ENCODE measurements at regions not wholly inside any gene's neighbourhood (a gene's known extent, or its start where the extent isn't known, plus 50 kb on each side); places are given as distances from the start of the nearest gene placed in this dataset.

- TF ChIP-seq EP300 (IDR thresholded peaks at IDR 0.05) (no peak), POLR2A (IDR thresholded peaks at IDR 0.05) (no peak), POLR2AphosphoS5 (IDR thresholded peaks at IDR 0.05) (no peak)
- TF ChIP-seq, protein P1, sequence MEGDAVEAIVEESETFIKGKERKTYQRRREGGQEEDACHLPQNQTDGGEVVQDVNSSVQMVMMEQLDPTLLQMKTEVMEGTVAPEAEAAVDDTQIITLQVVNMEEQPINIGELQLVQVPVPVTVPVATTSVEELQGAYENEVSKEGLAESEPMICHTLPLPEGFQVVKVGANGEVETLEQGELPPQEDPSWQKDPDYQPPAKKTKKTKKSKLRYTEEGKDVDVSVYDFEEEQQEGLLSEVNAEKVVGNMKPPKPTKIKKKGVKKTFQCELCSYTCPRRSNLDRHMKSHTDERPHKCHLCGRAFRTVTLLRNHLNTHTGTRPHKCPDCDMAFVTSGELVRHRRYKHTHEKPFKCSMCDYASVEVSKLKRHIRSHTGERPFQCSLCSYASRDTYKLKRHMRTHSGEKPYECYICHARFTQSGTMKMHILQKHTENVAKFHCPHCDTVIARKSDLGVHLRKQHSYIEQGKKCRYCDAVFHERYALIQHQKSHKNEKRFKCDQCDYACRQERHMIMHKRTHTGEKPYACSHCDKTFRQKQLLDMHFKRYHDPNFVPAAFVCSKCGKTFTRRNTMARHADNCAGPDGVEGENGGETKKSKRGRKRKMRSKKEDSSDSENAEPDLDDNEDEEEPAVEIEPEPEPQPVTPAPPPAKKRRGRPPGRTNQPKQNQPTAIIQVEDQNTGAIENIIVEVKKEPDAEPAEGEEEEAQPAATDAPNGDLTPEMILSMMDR (IDR thresholded peaks at IDR 0.05): no peak
- Histone ChIP-seq H3K9me3 (no peaks in the 10 kb centered on the region), H3K36me3 (no peaks in the 10 kb centered on the region), H3K27ac (no peak overlapping the region), H3K27me3 (no peaks in the 10 kb centered on the region), H3K4me3 (no peak overlapping the region), H3K4me1 (no peaks in the 10 kb centered on the region)
- DNase-seq (ENCODE audit: low spot score in 2 of 2): no peak
- WGBS: 81% methylated on average over 2 of the region's 2 CpGs
Observed at GRCh38 chr9:84570482-84571154, 98.9 kb upstream of the NTRK2 start.

DNA sequence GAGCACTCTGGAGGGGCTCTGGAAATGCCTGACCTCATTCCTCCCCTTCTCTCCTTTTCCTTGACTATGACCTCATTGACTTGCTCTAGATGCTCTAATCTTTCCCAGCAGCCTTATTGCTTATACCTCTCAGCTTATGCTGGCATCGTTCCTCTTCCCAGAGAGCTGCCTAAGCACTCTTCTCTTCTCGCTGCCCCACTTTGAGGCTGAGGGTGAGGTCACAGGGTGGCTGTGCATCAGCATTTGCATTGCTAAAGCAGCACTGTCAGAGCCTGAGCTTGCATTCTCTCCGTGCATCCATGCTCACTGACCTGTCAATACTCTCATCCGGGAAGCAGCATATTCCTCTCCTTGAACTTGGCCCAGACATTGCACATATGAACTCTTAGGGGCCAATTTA lies 96.4 kb upstream of the NTRK2 start:
- no peak overlapping the region for H3K27ac ChIP-seq
- no peaks in the 10 kb centered on the region for H3K36me3 ChIP-seq
- H3K27me3 ChIP-seq: no peaks in the 10 kb centered on the region
- TF ChIP-seq POLR2AphosphoS5 (IDR thresholded peaks at IDR 0.05) (no peak), POLR2A (IDR thresholded peaks at IDR 0.05) (no peak)
- no peaks in the 10 kb centered on the region for H3K9me3 ChIP-seq
- 77% methylated on average over 4 of the region's 4 CpGs for WGBS
- no peak for DNase-seq (ENCODE audit: low spot score in 2 of 2)
- no peaks in the 10 kb centered on the region for H3K4me1 ChIP-seq
- no peak overlapping the region for H3K4me3 ChIP-seq

- no peaks in the 10 kb centered on the region for H3K27me3 ChIP-seq
- H3K9me3 ChIP-seq: no peaks in the 10 kb centered on the region
- TF ChIP-seq, protein P1 (IDR thresholded peaks at IDR 0.05): no peak
- TF ChIP-seq POLR2AphosphoS5 (IDR thresholded peaks at IDR 0.05) (no peak), POLR2A (IDR thresholded peaks at IDR 0.05) (no peak), EP300 (IDR thresholded peaks at IDR 0.05) (no peak)
- WGBS: 84% methylated on average over 4 of the region's 4 CpGs
- H3K4me3 ChIP-seq: no peak overlapping the region
- H3K36me3 ChIP-seq: no peaks in the 10 kb centered on the region
- DNase-seq (ENCODE audit: low spot score in 2 of 2): no peak
- H3K27ac ChIP-seq: no peak overlapping the region
- H3K4me1 ChIP-seq: no peaks in the 10 kb centered on the region
Observed at GRCh38 chr9:84575705-84576104, 93.8 kb upstream of the NTRK2 start.

DNA sequence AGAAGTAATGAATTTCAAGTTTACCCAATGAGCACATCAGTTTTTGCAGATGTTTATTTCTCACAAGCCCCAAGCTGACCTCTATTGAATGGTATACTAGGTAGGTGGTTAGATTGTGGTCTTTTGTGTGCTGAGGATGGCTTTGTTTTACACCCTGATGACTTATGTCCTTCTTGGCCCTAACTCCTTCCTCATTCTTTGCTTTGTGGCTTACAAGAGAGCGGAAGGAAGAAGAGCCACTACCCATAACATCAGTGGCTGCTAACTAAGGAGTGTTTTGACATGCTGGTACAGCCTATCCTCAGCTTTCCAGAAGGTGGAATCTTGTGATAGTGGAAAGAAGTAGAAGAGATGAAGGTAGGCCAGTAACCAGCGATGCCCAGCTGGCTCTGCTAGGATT lies 85.7 kb upstream of the NTRK2 start:
- no peaks in the 10 kb centered on the region for H3K27me3 ChIP-seq
- H3K36me3 ChIP-seq: no peaks in the 10 kb centered on the region
- no peaks in the 10 kb centered on the region for H3K4me1 ChIP-seq
- DNase-seq (ENCODE audit: low spot score in 2 of 2): no peak
- H3K27ac ChIP-seq: no peak overlapping the region
- H3K4me3 ChIP-seq: no peak overlapping the region
- no peaks in the 10 kb centered on the region for H3K9me3 ChIP-seq
- WGBS: 91% methylated on average over 2 of the region's 2 CpGs
- TF ChIP-seq POLR2A (IDR thresholded peaks at IDR 0.05) (no peak), EP300 (IDR thresholded peaks at IDR 0.05) (no peak), POLR2AphosphoS5 (IDR thresholded peaks at IDR 0.05) (no peak)
- TF ChIP-seq, protein P1 (IDR thresholded peaks at IDR 0.05): no peak

- WGBS: 74% methylated on average over 3 of the region's 3 CpGs
- Histone ChIP-seq H3K27me3 (no peaks in the 10 kb centered on the region), H3K4me3 (no peak overlapping the region), H3K27ac (no peak overlapping the region), H3K9me3 (no peaks in the 10 kb centered on the region), H3K36me3 (no peaks in the 10 kb centered on the region), H3K4me1 (no peaks in the 10 kb centered on the region)
- DNase-seq (ENCODE audit: low spot score in 2 of 2): no peak
- no peak for TF ChIP-seq POLR2A (IDR thresholded peaks at IDR 0.05)
- TF ChIP-seq POLR2AphosphoS5 (IDR thresholded peaks at IDR 0.05): no peak
- no peak for TF ChIP-seq EP300 (IDR thresholded peaks at IDR 0.05)
- TF ChIP-seq, protein P1 (IDR thresholded peaks at IDR 0.05): no peak
Observed at GRCh38 chr9:84586662-84587061, 82.9 kb upstream of the NTRK2 start.

DNA sequence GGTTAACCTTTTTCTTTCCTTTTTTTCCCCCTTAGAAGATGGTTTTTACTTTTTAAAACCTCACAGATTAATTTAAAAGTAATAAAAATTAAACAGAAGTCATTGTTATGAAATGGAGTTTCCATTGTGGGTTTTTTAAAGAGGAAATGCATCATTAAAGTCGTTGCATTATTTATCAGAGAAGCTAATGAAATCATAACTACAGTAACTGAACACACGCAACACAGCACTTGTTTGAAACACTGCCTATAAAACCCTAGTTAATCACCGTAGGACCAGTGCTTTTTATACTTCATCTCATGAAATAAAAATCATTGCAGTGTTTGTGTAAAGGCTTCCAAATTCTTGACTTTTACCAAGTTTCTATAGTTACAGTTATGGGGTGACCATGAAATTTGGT lies 82.4 kb upstream of the NTRK2 start:
- no peak overlapping the region for H3K27ac ChIP-seq
- TF ChIP-seq POLR2A (IDR thresholded peaks at IDR 0.05): no peak
- TF ChIP-seq, protein P1 (IDR thresholded peaks at IDR 0.05): no peak
- TF ChIP-seq EP300 (IDR thresholded peaks at IDR 0.05): no peak
- TF ChIP-seq POLR2AphosphoS5 (IDR thresholded peaks at IDR 0.05): no peak
- H3K4me3 ChIP-seq: no peak overlapping the region
- no peaks in the 10 kb centered on the region for H3K4me1 ChIP-seq
- H3K36me3 ChIP-seq: no peaks in the 10 kb centered on the region
- no peaks in the 10 kb centered on the region for H3K9me3 ChIP-seq
- 71% methylated on average over 3 of the region's 3 CpGs for WGBS
- no peaks in the 10 kb centered on the region for H3K27me3 ChIP-seq
- DNase-seq (ENCODE audit: low spot score in 2 of 2): no peak
